T-helper 1 cell treated with Interleukin-12 subunit alpha and Interleukin-12 subunit beta and Interleukin-4 antibody, amounts not matched to agents 30 μg/mL and 1 μg/mL, for 36 hours (primary cell): ENCODE measurements at regions not wholly inside any gene's neighbourhood (a gene's known extent, or its start where the extent isn't known, plus 50 kb on each side); places are given as distances from the start of the nearest gene placed in this dataset.

ENCODE experiments used
- H3K27ac Mint-ChIP-seq: one replicate; pipeline ENCODE4 v1.8.0; 2021; ENCODE audit warnings: mild to moderate bottlenecking, mixed read lengths
- H3K27me3 Mint-ChIP-seq: one replicate; pipeline ENCODE4 v1.8.0; 2021; ENCODE audit warnings: low read depth, mixed read lengths
- H3K36me3 Mint-ChIP-seq: one replicate; pipeline ENCODE4 v1.8.0; 2021; ENCODE audit warnings: low read depth, mixed read lengths
- H3K4me1 Mint-ChIP-seq: one replicate; pipeline ENCODE4 v1.8.0; 2021; ENCODE audit warnings: low read depth, mixed read lengths
- H3K4me3 Mint-ChIP-seq: one replicate; pipeline ENCODE4 v1.8.0; 2021; ENCODE audit warnings: mild to moderate bottlenecking, moderate library complexity, mixed read lengths
- H3K9me3 Mint-ChIP-seq: one replicate; pipeline ENCODE4 v1.8.0; 2021; ENCODE audit warnings: mixed read lengths

DNA sequence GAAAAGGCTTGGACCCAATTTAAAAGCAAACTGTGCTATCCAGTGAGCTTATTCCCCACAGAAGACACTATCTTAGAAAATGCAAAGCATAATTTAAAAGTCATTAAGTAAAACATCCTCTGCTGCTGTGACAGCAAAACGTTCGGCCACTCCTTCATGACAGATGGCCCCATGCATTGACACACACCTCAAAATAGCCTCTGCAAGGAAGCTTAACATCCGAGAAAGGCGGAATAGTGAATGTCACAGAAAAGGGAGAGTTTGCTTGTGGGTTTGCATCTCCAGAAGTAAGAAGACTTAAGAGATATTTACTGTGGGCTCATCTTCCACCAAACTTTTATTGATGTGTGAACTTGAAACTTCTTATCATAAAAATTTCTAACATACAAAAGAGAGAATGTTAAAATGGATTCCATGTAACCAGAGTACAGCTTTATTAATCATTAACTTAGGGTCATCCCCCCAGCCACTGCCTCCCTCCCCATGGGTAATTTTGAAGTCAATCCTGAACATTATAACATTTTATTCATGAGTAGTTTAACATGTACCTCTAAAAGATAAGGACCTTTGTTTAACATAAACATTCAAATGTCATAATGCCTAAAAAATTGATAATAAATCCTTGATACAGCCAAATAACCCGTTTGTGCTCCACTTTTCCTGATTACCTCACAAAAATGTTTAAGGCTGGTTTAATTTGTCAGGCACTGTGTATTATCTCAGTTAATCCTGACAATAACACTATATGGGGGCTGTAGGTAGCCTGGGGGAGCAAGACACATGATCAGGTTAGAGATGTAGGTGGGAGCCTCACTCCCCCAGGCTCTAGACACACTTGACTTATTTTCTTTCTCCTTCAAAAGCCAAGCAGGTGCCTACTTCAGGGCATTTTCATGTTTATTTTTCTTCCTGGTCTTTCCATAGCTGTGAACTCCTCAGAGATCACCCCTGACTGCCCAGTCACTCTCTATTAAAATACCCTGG, 119.7 kb upstream of the TMCC3 start:
- H3K27ac Mint-ChIP-seq: no peak overlapping the region
- H3K27me3 Mint-ChIP-seq: peaks cover 21% of the 10 kb centered on the region
- no peaks in the 10 kb centered on the region for H3K9me3 Mint-ChIP-seq
- H3K4me1 Mint-ChIP-seq: no peaks in the 10 kb centered on the region
- no peak overlapping the region for H3K4me3 Mint-ChIP-seq
- H3K36me3 Mint-ChIP-seq: no peaks in the 10 kb centered on the region

DNA sequence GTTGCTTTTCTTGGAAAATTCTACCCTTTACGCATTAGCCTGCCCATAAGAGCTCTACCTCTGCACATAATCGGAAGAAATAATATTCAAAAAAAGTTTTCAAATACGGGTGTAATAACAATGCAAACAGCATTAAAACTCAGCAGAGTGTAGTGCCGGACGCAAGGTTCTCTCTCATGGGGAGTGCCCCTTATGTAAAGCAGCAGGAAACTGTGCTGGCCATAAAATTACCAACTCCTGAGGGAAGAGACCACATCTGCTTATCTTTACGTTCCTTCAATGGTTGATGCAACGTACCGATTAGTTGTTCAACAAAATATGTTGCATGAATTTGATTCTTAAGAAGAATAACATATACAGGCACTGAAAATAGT, 118.7 kb upstream of the TMCC3 start:
- no peaks in the 10 kb centered on the region for H3K36me3 Mint-ChIP-seq
- no peaks in the 10 kb centered on the region for H3K4me1 Mint-ChIP-seq
- no peaks in the 10 kb centered on the region for H3K9me3 Mint-ChIP-seq
- H3K4me3 Mint-ChIP-seq: no peak overlapping the region
- H3K27me3 Mint-ChIP-seq: peaks cover 21% of the 10 kb centered on the region
- H3K27ac Mint-ChIP-seq: no peak overlapping the region

DNA sequence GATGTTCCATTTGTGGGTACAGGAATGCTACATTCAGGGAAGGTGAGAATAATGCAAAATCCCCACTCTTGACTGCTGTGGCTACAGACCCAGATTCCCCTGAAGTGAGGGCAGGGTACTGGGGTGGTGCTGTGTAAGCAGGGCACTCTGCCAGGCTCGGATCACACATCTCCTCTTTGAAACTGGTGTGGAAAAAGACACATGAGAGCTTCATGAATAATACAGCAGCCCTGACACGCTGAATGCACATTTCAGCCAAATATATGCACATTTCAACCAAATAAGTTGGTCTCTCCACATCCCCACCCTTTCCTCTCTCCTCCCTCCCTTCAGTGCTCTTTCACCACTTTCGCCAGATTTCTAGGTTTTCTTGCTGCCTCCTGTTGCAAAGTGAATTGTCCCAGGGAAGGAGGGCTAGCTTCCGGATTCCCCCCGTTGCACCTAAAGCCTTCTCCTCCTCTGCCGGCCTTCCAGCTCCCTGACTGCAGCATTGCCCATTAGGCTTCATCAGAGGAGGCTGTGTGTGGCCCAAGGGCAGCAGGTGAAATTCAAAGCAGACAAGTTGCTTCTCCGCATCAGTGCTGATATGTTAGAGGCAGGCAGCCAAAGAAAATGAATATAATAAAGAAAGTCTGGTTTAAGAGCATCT, 118.2 kb upstream of the TMCC3 start:
- Mint-ChIP-seq H3K4me3 (no peak overlapping the region), H3K27me3 (peaks cover 21% of the 10 kb centered on the region)

DNA sequence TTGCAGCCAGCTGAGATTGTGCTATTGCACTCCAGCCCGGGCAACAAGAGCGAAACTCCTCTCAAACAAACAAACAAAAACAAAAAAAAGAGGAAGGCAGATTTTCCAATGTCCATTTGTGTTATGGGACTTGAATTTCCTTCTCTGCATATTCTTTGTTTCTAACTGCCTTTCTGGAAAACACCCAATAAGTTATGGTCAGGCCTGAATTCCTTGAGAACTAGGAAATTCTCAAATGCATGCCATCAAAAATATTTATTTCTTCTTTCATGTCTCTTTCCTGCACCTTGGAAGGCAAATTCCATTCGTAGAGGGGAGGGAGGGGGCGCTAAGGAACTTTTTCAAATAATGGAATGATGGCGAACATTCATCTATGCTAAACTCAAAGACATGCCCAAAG, 117.6 kb upstream of the TMCC3 start:
- Mint-ChIP-seq H3K9me3 (no peaks in the 10 kb centered on the region), H3K27me3 (peaks cover 21% of the 10 kb centered on the region), H3K27ac (no peak overlapping the region), H3K4me1 (peaks cover 2% of the 10 kb centered on the region), H3K4me3 (no peak overlapping the region), H3K36me3 (no peaks in the 10 kb centered on the region)

More for the DNA sequence above, 118.2 kb upstream of the TMCC3 start:
- no peaks in the 10 kb centered on the region for H3K9me3 Mint-ChIP-seq
- H3K36me3 Mint-ChIP-seq: no peaks in the 10 kb centered on the region
- no peaks in the 10 kb centered on the region for H3K4me1 Mint-ChIP-seq
- H3K27ac Mint-ChIP-seq: no peak overlapping the region

DNA sequence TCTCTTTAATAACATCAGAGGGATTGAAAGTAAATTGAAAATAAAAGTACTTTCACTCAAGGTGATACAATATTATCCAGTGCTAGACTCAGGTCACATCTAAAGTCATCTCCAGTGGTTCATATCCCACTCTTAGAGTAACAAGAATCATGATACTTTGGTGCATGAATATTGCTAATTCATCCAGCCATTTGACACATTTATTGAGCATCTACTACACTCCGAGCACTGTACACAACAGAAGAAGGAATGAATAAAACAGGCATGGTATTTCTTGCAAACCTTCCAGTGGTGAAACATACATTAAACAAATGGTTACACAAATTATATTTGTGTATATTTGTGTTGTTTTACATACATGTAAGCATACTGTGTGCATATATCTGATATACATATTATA, 116.0 kb upstream of the TMCC3 start:
- H3K36me3 Mint-ChIP-seq: no peaks in the 10 kb centered on the region
- no peak overlapping the region for H3K27ac Mint-ChIP-seq
- peaks cover 11% of the 10 kb centered on the region for H3K4me1 Mint-ChIP-seq
- peaks cover 21% of the 10 kb centered on the region for H3K27me3 Mint-ChIP-seq
- H3K9me3 Mint-ChIP-seq: no peaks in the 10 kb centered on the region
- H3K4me3 Mint-ChIP-seq: no peak overlapping the region

DNA sequence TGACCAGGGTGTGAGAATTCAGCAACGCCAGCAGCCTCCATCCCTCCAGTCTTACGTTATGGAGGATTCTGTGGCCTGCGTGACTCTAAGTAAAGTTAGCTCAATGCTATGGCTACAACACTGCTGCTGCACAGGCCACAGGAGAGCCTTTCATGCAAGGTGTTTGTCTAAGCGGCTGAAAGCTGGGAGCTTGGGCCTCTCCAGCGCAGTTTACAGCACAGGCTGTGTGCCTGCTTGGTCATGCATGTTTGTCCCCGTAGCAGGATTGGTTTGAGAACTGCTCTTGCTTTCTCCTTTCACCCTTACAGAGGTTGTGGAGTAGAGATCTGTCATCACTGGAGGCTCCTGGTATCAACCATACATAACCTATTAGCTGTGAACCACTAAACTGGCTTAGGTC, 113.1 kb upstream of the TMCC3 start:
- Mint-ChIP-seq H3K36me3 (no peaks in the 10 kb centered on the region), H3K4me1 (peaks cover 11% of the 10 kb centered on the region), H3K9me3 (no peaks in the 10 kb centered on the region), H3K27ac (no peak overlapping the region), H3K4me3 (no peak overlapping the region), H3K27me3 (peaks cover 4% of the 10 kb centered on the region)

DNA sequence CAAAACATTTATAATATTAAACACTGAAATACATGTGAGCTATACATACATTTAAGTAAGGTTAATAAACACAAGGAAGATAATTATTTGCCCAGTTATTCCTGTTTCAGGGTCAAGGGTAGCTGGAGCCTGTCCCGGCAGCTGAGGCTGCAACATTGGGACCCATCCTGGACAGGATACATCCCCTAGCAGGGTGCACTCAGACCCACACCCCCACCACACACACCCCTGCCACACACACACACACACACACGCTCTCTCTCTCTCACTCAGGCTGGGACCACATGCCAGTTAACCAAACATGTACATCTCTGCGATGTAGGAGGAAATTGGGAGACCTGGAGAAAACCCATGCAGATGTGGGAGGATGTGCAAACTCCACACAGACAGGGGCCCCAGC, 112.6 kb upstream of the TMCC3 start:
- Mint-ChIP-seq H3K27ac (peak overlapping the region; percentile 69), H3K36me3 (no peaks in the 10 kb centered on the region), H3K27me3 (peaks cover 4% of the 10 kb centered on the region), H3K4me3 (peak overlapping the region; percentile 55), H3K4me1 (peaks cover 11% of the 10 kb centered on the region), H3K9me3 (no peaks in the 10 kb centered on the region)

DNA sequence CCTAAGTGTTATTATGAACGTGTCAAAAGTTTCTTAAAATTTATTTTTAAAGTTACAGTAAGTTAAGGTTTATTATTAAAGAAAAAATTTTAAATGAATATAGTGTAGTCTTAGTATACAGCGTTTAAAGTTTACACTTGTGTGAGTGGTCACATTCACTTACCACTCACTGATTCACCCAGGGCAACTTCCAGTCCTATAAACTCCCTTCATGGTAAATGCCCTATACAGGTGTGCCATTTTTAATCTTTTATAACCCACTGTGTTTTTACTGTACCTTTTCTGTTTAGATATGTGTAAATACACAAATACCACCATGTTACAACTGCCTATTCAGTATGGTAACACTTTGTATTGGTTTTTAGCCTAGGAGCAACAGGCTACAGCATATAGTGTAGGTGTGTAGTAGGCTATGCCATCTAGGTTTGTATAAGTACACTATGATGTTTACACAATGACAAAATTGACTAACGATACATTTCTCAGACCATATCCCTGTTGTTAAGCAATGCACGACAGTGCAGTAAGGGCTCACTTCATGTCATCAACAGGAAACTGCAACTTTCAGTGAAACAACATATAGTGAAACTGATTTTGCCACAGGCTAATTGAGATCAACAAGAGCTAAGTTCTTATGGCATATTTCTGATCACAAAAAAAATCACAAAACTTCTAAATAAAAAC, 112.0 kb upstream of the TMCC3 start:
- H3K4me1 Mint-ChIP-seq: peaks cover 11% of the 10 kb centered on the region
- H3K36me3 Mint-ChIP-seq: no peaks in the 10 kb centered on the region
- H3K9me3 Mint-ChIP-seq: no peaks in the 10 kb centered on the region
- no peak overlapping the region for H3K4me3 Mint-ChIP-seq
- peaks cover 4% of the 10 kb centered on the region for H3K27me3 Mint-ChIP-seq
- peak overlapping the region; percentile 69 for H3K27ac Mint-ChIP-seq

DNA sequence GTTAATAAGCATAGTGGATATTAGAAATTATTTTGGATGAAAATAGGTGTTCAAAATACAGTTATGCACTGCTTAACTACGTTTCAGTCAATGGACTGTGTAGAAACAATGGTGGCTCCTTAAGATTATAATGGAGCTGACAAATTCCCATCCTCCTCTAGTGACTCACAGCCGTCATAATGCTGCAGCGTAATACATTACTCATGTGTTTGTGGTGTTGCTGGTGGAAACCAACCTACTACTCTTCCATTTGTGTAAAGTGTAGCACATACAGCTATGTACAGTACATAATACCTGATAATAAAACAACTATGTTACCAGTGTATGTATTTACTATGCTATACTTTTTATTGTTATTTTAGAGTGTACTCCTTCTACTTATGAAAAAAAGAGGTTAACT, 111.2 kb upstream of the TMCC3 start:
- no peak overlapping the region for H3K4me3 Mint-ChIP-seq
- no peaks in the 10 kb centered on the region for H3K9me3 Mint-ChIP-seq
- peaks cover 11% of the 10 kb centered on the region for H3K4me1 Mint-ChIP-seq
- no peaks in the 10 kb centered on the region for H3K36me3 Mint-ChIP-seq
- H3K27ac Mint-ChIP-seq: peak overlapping the region; percentile 60
- peaks cover 2% of the 10 kb centered on the region for H3K27me3 Mint-ChIP-seq

DNA sequence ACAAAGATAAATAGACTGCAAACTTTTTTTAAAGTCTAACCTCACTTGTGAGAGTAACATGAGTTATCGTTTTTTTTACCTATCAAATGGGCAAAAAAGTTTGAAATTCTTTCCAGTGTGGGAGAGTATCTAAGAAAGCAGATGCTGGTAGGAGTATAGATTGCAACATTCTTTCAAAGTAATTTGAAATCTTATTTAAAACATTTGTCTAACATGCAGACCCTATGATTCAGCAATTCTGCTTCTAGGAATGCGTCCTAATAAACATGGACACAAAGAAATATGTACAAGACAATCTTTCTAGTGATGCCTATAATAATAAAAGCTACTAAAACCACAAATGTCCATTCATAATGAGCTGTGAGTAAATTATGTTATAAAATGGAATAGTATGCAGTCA, 110.4 kb upstream of the TMCC3 start:
- no peak overlapping the region for H3K27ac Mint-ChIP-seq
- peaks cover 11% of the 10 kb centered on the region for H3K4me1 Mint-ChIP-seq
- H3K9me3 Mint-ChIP-seq: no peaks in the 10 kb centered on the region
- H3K4me3 Mint-ChIP-seq: no peak overlapping the region
- no peaks in the 10 kb centered on the region for H3K36me3 Mint-ChIP-seq
- H3K27me3 Mint-ChIP-seq: peaks cover 4% of the 10 kb centered on the region

DNA sequence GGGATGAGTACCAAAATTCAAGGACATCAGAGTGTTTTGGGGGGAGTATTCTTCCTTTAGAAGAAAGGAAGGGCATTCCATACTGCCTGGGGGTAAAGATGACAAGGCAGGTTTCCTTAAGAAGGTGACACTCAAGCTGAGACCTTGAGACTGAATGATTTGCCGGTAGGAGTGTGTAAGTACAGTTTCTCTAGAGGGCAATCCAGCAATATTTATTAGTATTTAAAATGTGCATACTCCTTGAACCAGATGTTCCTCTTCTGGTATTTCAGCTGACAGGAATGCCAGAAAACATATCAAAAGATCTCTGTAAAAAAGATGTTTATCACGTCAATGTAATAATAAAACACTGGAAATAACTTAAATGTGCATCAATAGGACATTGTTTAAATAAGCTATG, 106.4 kb upstream of the TMCC3 start:
- Mint-ChIP-seq H3K27me3 (peaks cover 12% of the 10 kb centered on the region), H3K27ac (no peak overlapping the region), H3K4me1 (peaks cover under 1% of the 10 kb centered on the region), H3K36me3 (no peaks in the 10 kb centered on the region), H3K4me3 (no peak overlapping the region), H3K9me3 (no peaks in the 10 kb centered on the region)

DNA sequence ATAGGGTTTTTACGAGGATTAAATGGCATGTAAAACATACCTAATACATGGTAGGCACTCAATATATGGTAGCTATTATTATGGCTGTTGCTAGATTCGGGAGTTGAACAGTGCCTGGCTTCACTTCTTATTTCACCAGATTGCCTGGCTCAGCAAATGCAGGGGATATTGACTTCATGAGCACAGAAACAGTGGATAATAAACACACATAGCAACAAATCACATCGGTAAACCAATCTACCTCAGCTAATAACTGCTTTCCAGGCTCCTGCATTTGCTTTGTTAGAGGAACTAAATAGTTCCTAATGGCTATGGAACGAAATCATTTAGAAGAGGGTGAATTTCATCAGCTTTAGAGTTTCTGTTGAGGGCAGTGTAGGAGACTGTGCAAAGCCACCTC, 105.2 kb upstream of the TMCC3 start:
- Mint-ChIP-seq H3K9me3 (no peaks in the 10 kb centered on the region), H3K27ac (no peak overlapping the region), H3K36me3 (no peaks in the 10 kb centered on the region), H3K4me1 (no peaks in the 10 kb centered on the region), H3K27me3 (peaks cover 15% of the 10 kb centered on the region), H3K4me3 (no peak overlapping the region)

DNA sequence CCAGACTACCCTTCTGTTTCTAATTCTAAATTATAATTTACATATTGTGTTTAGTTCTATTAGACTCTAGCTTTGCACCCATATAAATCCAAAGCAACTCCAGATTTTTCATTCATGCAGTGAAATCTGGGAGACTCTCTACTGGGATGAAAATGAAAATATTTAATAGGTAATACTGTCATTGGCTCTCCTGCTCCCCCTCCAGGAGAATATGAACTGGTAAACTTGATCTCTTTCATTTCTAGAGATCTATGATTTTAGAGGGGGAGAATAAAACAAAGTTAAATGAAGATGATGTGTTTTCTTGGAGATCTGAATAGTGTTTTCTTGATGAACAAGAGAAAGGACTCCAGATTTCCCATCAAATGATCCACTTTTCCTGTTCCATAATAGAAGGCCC, 104.3 kb upstream of the TMCC3 start:
- H3K36me3 Mint-ChIP-seq: no peaks in the 10 kb centered on the region
- H3K9me3 Mint-ChIP-seq: no peaks in the 10 kb centered on the region
- H3K27me3 Mint-ChIP-seq: peaks cover 15% of the 10 kb centered on the region
- H3K27ac Mint-ChIP-seq: no peak overlapping the region
- H3K4me3 Mint-ChIP-seq: no peak overlapping the region
- H3K4me1 Mint-ChIP-seq: no peaks in the 10 kb centered on the region

DNA sequence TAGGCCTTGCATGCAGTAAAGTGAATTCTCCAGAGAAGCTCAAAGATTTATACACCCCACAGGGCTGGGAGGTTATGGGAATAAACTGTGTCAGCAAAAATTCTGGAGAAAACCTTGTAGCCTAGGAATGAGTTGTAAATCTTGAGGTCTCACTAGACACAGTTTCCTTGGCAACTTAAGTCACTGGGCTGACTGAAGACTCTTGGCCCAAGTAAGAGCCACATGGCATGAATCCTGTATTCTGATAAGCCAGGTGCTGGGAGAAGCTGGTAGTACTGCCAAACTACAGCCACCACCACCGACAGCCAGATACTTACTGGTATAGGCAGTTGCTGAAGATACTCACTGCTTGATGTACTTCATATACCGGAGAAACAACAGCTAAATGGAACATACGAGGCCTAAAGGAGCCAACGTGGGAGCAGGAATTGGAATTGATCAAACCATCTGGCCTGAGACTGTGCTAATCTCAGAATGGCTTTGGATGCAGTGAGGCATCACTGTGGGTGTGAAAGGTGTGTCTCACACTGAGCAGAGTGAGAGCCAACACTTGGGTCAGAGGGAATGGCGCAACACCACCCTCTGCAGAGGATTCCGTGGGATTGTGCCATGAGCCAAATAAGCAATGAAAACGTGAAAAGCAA, 102.8 kb upstream of the TMCC3 start:
- Mint-ChIP-seq H3K27me3 (peaks cover 15% of the 10 kb centered on the region), H3K27ac (no peak overlapping the region), H3K4me3 (no peak overlapping the region), H3K4me1 (no peaks in the 10 kb centered on the region), H3K36me3 (no peaks in the 10 kb centered on the region), H3K9me3 (no peaks in the 10 kb centered on the region)
